Panc1 (cell line): ENCODE measurements at regions not wholly inside any gene's neighbourhood (a gene's known extent, or its start where the extent isn't known, plus 50 kb on each side); places are given as distances from the start of the nearest gene placed in this dataset.

Experiments used
- ATAC-seq: fragments of 200-7000 bp; cut with Tn5 transposase; 2 replicates; pipeline ENCODE4 v1.9.1; 2020; ENCODE audit warnings: mild to moderate bottlenecking, moderate library complexity
- BruUV-seq: library from RNA; stranded (reverse); fragments of 400-500 nt; replicated peaks from 2 replicates; lab custom pipeline; 2021; lab: Mats Ljungman, UMichigan
- CTCF ChIA-PET: fragments of 300-600 bp; sonication (Branson Sonifier 250); formaldehyde crosslinking; loops from one replicate; lab custom pipeline; 2022; ENCODE audit warnings: antibody characterized with exemption; lab: Charles Lee
- POLR2A ChIA-PET: fragments of 300-600 bp; sonication (Branson Sonifier 250); formaldehyde crosslinking; loops from one replicate; lab custom pipeline; 2022; ENCODE audit warnings: antibody characterized with exemption; lab: Charles Lee
- DNase-seq: peaks from one replicate; pipeline ENCODE4 v3.0.0-alpha.2; 2010; ENCODE audit warnings: low read depth, low spot score
- H3K27ac ChIP-seq: 2 replicates; pipeline ENCODE4 v1.5.1; 2011; ENCODE audit warnings: mild to moderate bottlenecking, low read length, inconsistent platforms
- H3K27me3 ChIP-seq: fragments of 200-500 bp; sonication (Bioruptor generic); 2 replicates; pipeline ENCODE4 v1.6.0; 2014; ENCODE audit warnings: low read length, inconsistent platforms; ENCODE audit not compliant: control insufficient read depth, insufficient read depth
- H3K36me3 ChIP-seq: fragments of 200-500 bp; sonication (Bioruptor generic); 2 replicates; pipeline ENCODE4 v1.5.1; 2014; ENCODE audit warnings: inconsistent platforms, mild to moderate bottlenecking, low read length, moderate library complexity; ENCODE audit not compliant: control insufficient read depth, insufficient read depth
- H3K4me1 ChIP-seq: 2 replicates; pipeline ENCODE4 v1.5.1; 2011; ENCODE audit warnings: inconsistent platforms, mild to moderate bottlenecking, low read length, moderate library complexity; ENCODE audit not compliant: control insufficient read depth, insufficient read depth
- H3K4me3 ChIP-seq, 2 experiments: 2 replicates each; pipeline ENCODE4 v1.5.1; 2011 to 2012; ENCODE audit warnings: low read depth in 2 of 2, low read length in 2 of 2, mild to moderate bottlenecking in 2 of 2, inconsistent platforms in 1 of 2, moderate library complexity in 1 of 2
- H3K9me3 ChIP-seq: fragments of 200-500 bp; sonication (Bioruptor generic); 2 replicates; pipeline ENCODE4 v1.5.1; 2014; ENCODE audit warnings: low read depth, mild to moderate bottlenecking, inconsistent platforms, low read length, moderate library complexity; ENCODE audit not compliant: control insufficient read depth, insufficient read depth
- POLR2AphosphoS5 ChIP-seq: IDR thresholded peaks from 2 replicates; pipeline ENCODE4 v1.6.1; 2012; ENCODE audit warnings: mild to moderate bottlenecking, low read depth, low read length, moderate library complexity
- SIN3A ChIP-seq: IDR thresholded peaks from 2 replicates; pipeline ENCODE4 v1.6.1; 2012; ENCODE audit warnings: low read depth, mild to moderate bottlenecking, low read length, moderate library complexity, borderline replicate concordance; ENCODE audit not compliant: insufficient read depth
- TCF7L2 ChIP-seq: IDR thresholded peaks from 2 replicates; pipeline ENCODE4 v1.6.1; 2011; ENCODE audit warnings: mild to moderate bottlenecking, low read depth, low read length, inconsistent platforms
- in situ Hi-C: cut with HindIII; loops from 2 replicates; pipeline ENCODE4 v1.10.0; 2016; ENCODE audit warnings: low sequenced_read_pairs, low pct_unique_long_range_greater_than_20kb
- intact Hi-C: fragments of 100-400 bp; cut with micrococcal nuclease; formaldehyde crosslinking; loops from one replicate; pipeline ENCODE4 v1.10.0; 2022; ENCODE audit not compliant: unreplicated experiment
- TF ChIP-seq, protein P1 (sequence below): fragments of 450-650 bp; IDR thresholded peaks from 2 replicates; pipeline ENCODE4 v1.5.1; 2017; ENCODE audit warnings: mild to moderate bottlenecking
- TF ChIP-seq, protein P2 (sequence below), 2 experiments: IDR thresholded peaks; 2 replicates each; pipeline ENCODE4 v1.6.1; 2011 to 2012; ENCODE audit warnings: low read depth in 2 of 2, control low read depth in 1 of 2, low read length in 1 of 2, mild to moderate bottlenecking in 1 of 2, moderate library complexity in 1 of 2; ENCODE audit not compliant: insufficient read depth in 1 of 2

DNA sequence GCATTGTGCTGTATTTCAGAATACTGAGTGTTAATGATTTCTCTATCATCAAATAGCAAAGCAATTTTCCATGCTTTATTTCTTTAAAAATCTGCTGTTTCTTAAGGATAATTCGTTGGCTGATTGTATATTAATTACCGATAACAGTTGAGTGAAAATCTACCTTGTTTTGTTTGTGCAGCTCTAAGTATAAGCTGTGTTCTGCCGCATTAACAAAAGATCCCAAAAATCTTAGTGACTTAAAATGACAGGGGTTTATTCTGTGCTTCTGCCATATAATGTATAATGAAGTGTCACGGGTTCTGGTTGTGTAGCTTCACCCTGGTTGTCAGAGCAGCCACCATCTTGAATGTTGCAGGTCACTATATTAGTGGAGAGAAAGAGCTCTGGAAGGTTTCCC is 196.1 kb downstream of the ACTR3 start:
- no peak overlapping the region for H3K27ac ChIP-seq
- ChIA-PET CTCF (no interaction called here), POLR2A (no interaction called here)
- no peaks in the 10 kb centered on the region for H3K9me3 ChIP-seq
- no peak for TF ChIP-seq SIN3A
- TF ChIP-seq, protein P1, sequence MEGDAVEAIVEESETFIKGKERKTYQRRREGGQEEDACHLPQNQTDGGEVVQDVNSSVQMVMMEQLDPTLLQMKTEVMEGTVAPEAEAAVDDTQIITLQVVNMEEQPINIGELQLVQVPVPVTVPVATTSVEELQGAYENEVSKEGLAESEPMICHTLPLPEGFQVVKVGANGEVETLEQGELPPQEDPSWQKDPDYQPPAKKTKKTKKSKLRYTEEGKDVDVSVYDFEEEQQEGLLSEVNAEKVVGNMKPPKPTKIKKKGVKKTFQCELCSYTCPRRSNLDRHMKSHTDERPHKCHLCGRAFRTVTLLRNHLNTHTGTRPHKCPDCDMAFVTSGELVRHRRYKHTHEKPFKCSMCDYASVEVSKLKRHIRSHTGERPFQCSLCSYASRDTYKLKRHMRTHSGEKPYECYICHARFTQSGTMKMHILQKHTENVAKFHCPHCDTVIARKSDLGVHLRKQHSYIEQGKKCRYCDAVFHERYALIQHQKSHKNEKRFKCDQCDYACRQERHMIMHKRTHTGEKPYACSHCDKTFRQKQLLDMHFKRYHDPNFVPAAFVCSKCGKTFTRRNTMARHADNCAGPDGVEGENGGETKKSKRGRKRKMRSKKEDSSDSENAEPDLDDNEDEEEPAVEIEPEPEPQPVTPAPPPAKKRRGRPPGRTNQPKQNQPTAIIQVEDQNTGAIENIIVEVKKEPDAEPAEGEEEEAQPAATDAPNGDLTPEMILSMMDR, result no peak
- TF ChIP-seq, protein P2, sequence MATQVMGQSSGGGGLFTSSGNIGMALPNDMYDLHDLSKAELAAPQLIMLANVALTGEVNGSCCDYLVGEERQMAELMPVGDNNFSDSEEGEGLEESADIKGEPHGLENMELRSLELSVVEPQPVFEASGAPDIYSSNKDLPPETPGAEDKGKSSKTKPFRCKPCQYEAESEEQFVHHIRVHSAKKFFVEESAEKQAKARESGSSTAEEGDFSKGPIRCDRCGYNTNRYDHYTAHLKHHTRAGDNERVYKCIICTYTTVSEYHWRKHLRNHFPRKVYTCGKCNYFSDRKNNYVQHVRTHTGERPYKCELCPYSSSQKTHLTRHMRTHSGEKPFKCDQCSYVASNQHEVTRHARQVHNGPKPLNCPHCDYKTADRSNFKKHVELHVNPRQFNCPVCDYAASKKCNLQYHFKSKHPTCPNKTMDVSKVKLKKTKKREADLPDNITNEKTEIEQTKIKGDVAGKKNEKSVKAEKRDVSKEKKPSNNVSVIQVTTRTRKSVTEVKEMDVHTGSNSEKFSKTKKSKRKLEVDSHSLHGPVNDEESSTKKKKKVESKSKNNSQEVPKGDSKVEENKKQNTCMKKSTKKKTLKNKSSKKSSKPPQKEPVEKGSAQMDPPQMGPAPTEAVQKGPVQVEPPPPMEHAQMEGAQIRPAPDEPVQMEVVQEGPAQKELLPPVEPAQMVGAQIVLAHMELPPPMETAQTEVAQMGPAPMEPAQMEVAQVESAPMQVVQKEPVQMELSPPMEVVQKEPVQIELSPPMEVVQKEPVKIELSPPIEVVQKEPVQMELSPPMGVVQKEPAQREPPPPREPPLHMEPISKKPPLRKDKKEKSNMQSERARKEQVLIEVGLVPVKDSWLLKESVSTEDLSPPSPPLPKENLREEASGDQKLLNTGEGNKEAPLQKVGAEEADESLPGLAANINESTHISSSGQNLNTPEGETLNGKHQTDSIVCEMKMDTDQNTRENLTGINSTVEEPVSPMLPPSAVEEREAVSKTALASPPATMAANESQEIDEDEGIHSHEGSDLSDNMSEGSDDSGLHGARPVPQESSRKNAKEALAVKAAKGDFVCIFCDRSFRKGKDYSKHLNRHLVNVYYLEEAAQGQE (IDR thresholded peaks at IDR 0.05; ENCODE audit: insufficient read depth in 1 of 2, low read depth in 2 of 2, low read length in 1 of 2), result no peak
- TF ChIP-seq POLR2AphosphoS5, result no peak
- TF ChIP-seq TCF7L2, result no peak
- no peaks in the 10 kb centered on the region for H3K27me3 ChIP-seq
- H3K4me3 ChIP-seq, result no peak overlapping the region
- no peaks in the 10 kb centered on the region for H3K36me3 ChIP-seq
- intact Hi-C loops, result no loop called here
- BruUV-seq, result no TSS peak
- ATAC-seq (no peak), DNase-seq (no peak)
- in situ Hi-C loops, result no loop called here
- no peaks in the 10 kb centered on the region for H3K4me1 ChIP-seq

DNA sequence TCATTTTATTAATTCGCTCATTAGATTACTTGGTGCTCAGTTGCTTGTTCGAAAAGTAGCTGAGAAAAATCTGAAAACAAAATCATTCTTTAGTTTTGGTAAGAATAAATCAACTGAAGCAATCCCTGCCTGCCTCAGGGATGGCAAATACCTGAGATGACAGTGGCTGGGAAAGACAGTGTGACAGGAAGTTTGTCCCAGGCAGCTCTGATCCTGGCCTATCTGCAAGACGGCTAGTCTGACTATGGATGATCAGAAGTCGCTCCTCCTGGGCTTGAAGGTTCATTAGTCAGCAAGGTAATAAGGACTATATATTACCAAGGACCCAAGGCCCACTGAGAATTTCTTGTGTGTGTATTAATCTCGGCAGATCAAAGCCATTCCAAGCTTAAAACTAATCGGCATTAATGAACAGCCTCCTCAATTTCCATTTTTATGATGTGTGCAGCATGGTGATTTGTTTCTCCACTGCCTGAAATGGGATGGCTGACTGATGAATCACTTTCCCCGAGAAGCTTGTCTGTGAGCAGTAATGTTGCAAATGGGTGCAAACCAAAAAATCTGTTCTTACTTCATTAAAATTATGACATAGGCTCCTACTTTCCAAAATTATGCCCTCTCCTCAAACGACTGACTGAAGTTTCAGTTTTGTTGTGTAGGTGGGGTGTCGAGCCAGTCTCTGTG is 199.9 kb downstream of the ACTR3 start:
- Histone ChIP-seq H3K27me3 (no peaks in the 10 kb centered on the region), H3K4me1 (no peaks in the 10 kb centered on the region), H3K9me3 (no peaks in the 10 kb centered on the region), H3K4me3 (no peak overlapping the region), H3K27ac (no peak overlapping the region), H3K36me3 (no peaks in the 10 kb centered on the region)
- TF ChIP-seq, protein P2 (IDR thresholded peaks at IDR 0.05; ENCODE audit: insufficient read depth in 1 of 2, low read depth in 2 of 2, low read length in 1 of 2), result no peak
- TF ChIP-seq POLR2AphosphoS5, result no peak
- TF ChIP-seq, protein P1, result no peak
- no peak for TF ChIP-seq SIN3A
- no peak for TF ChIP-seq TCF7L2
- intact Hi-C loops, result no loop called here
- DNase-seq (no peak), ATAC-seq (no peak)
- POLR2A ChIA-PET, result no interaction called here
- no TSS peak for BruUV-seq
- CTCF ChIA-PET, result no interaction called here
- in situ Hi-C loops, result no loop called here
